Islet precursor cell (in vitro differentiated cells): ENCODE measurements at regions not wholly inside any gene's neighbourhood (a gene's known extent, or its start where the extent isn't known, plus 50 kb on each side); places are given as distances from the start of the nearest gene placed in this dataset.
"Not testable (repeated sequence)": the region's sequence is repeated elsewhere in the genome, so short reads cannot be mapped to it uniquely, and the experiment has no call there.

Experiments
- DNase-seq: peaks from one replicate; pipeline ENCODE4 v3.0.0-alpha.2; 2018

- peak; percentile 85 for DNase-seq
Observed at GRCh38 chr7:81111358-81111757, 192.5 kb upstream of the SEMA3C start.

DNA sequence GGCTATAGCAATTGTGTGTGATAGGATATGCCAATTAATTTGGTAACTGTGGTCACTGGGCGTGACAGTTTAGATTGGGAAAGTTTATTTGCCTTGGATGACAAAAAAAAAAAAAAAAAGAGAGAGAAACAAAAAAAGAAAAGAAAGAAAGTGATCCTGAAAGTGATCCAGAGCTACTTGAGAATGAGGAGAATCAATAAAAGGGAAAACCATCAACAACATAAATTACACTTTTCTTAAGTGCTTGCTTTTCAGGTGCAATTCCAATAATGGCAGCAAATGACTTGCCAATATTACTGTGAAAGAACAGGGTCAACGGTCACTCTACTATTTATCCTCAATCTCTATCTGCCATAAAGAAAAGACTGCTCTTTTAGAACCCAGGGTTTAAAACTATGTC, 191.8 kb upstream of the SEMA3C start:
- DNase-seq, result no peak

- DNase-seq, result no peak
Observed at GRCh38 chr7:81098213-81098612, 179.4 kb upstream of the SEMA3C start.

GRCh38 chr7:81094952-81095351, 176.1 kb upstream of the SEMA3C start:
- DNase-seq, result no peak

DNA sequence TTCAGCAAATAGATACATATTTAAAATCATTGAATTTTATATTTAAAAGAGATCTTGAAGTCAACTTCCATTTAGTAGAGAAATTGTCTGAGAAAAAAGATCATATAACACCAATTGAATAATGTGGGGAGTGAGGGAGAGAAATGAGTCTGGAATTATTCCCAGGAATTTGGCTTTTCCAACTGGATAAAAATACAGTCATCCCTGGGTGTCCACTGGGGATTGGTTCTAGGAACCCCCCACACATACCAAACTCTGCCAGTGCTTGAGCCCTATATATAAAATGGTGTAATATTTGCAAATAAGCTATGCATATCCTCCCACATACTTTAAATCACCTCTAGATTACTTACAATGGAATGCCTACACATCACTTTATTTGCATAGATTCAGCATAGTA, 162.8 kb upstream of the SEMA3C start:
- no peak for DNase-seq

GRCh38 chr7:81080553-81080952, 161.7 kb upstream of the SEMA3C start:
- DNase-seq, result no peak

GRCh38 chr7:81079746-81080145, 160.9 kb upstream of the SEMA3C start:
- DNase-seq, result no peak

- DNase-seq, result no peak
Observed at GRCh38 chr7:81075150-81075549, 156.3 kb upstream of the SEMA3C start.

- no peak for DNase-seq
Observed at GRCh38 chr7:81074406-81074805, 155.6 kb upstream of the SEMA3C start.

GRCh38 chr7:81073931-81074251, 155.0 kb upstream of the SEMA3C start:
- no peak for DNase-seq

- DNase-seq, result no peak
Observed at GRCh38 chr7:81070956-81071355, 152.1 kb upstream of the SEMA3C start.

- no peak for DNase-seq
Observed at GRCh38 chr7:81066797-81067196, 147.9 kb upstream of the SEMA3C start.

DNA sequence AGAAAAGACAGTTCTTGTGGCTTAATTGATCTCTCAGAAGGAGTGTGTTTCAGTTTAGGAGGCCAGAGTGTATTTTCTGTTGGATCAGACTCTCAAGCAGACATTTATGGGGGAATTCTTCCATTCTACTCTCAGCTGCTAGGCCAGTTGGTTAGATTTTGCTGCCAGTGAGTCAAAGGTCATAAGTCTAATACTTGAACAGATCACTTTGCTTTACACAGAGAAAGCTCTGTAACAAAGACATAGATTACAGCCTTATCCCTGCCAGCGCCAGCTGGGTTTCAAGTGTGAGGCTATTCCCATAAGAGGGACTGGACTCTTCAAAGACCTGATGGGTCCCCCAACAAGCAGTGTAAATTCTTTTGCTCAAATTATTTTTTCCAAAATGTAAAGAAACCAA, 145.6 kb upstream of the SEMA3C start:
- no peak for DNase-seq

GRCh38 chr7:81062755-81063154, 143.9 kb upstream of the SEMA3C start:
- DNase-seq, result no peak

- DNase-seq, result not testable (repeated sequence)
Observed at GRCh38 chr7:81057469-81057868, 138.6 kb upstream of the SEMA3C start.

DNA sequence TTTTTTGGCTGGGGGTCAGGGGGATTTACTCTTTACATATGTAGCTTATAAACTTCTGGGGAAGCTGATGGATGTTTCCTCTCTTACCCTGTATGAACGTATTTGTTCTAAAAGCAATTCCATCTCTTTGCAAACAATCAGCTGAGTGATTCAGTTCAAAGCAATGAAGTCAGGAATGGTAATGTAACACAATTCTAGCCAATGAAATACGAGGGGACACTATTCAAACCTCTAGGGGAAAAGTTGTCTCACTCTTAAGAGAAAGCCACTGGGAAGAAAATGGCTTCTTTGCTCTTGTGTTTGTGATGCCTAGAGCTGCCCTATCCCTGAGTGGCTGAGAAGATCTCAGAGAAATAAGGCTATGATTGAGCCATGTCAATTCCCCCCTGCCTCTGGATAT, 134.8 kb upstream of the SEMA3C start:
- no peak for DNase-seq

- no peak for DNase-seq
Observed at GRCh38 chr7:81051811-81052413, 133.1 kb upstream of the SEMA3C start.

- DNase-seq, result no peak
Observed at GRCh38 chr7:81045491-81046030, 126.7 kb upstream of the SEMA3C start.

DNA sequence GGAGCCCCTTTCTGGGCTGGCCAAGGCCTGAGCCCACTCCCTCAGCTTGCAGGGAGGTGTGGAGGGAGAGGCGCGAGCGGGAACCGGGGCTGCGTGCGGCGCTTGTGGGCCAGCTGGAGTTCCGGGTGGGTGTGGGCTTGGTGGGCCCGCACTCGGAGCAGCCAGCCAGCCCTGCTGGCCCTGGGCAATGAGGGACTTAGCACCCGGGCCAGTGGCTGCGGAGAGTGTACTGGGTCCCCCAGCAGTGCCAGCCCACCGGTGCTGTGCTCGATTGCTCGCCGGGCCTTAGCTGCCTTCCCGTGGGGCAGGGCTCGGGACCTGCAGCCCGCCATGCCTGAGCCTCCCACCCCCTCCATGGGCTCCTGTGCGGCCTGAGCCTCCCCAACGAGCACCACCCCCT, 123.8 kb upstream of the SEMA3C start:
- not testable (repeated sequence) for DNase-seq

DNA sequence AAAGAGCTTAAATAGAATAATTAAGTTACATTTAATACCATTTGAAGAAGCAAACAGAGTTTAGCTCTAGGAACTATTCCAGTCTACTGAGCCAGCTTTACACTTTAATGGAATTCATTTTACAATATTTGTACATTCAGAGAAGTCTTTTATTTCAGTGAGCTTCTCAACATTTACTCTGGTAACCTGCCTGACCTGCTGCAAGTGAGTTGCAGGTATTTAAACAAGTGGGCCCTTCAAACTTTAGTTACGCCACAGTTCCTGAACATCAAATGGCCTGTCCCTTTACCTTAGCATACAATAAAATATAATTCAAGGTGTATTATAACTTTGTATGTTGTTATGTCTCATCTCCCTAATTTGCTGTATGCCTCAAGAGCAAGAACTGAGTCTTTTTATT, 121.6 kb upstream of the SEMA3C start:
- DNase-seq, result no peak

- no peak for DNase-seq
Observed at GRCh38 chr7:81036871-81037270, 118.0 kb upstream of the SEMA3C start.

GRCh38 chr7:81036057-81036456, 117.2 kb upstream of the SEMA3C start:
- no peak for DNase-seq

DNA sequence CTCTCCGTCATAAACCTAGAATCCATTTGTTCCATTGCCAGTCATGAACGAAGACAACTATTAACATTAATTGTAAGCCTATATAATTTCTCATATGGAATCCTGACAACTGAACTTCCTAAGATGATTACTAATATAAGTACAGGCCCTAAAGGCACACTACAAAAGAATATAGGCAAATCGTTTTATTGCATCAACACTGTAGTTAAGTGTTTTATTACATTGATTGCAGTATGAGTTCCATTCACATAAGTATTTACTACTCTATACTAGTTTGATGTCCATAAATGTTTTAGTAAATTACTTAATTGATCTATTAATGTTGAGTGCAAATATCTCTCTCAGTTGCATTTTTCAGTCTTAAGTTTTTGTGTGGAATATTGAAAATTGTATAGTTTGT, 113.1 kb upstream of the SEMA3C start:
- DNase-seq, result no peak

DNA sequence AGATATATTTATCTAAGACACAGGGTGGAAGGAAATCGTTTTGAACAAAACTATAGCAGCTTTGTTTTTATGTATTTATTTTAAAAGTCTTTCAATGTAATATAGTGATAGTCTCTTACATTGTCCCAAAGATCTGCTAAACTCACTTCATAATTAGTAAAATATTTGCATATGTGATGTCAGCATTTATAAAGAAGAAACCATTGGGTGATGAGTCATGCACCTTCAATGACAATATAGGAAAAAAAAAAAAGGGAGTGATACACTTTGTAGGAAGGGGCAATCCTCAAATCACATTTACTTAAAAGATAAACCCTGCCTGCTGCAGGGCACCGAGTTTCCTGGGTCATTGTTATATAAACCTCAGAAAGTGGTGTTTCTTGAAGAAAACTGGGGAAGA, 112.4 kb upstream of the SEMA3C start:
- no peak for DNase-seq

GRCh38 chr7:81030472-81030871, 111.6 kb upstream of the SEMA3C start:
- DNase-seq, result no peak

DNA sequence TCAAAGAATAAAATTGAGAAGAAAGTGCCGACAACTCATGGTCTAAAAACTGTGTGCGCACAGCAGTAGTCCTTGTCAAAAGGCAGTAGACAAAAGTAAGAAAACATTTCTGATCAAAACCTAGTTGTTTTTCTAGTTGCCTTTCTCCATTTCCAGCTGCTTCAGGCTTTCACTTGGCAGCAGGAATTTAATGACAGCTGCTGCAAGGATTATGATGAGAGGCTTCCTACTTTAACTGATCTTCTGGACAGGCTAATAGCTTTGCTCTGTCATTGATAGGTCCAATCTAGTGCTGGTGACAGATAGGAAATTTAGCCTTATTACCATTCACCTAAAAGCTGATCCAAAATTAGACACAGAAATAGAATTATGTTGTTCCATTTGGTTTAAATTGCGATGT, 110.7 kb upstream of the SEMA3C start:
- no peak for DNase-seq
